SK-N-SH (cell line): ENCODE measurements at regions not wholly inside any gene's neighbourhood (a gene's known extent, or its start where the extent isn't known, plus 50 kb on each side); places are given as distances from the start of the nearest gene placed in this dataset.

Source experiments
- CTCF ChIA-PET: fragments of 300-600, 350-600 bp; formaldehyde crosslinking; extraction: SDS; loops from one replicate; lab custom pipeline; 2021; lab: Yijun Ruan, JAX
- POLR2A ChIA-PET: fragments of 350-600 bp; sonication (Branson Sonifier 250); formaldehyde crosslinking; extraction: SDS; loops from one replicate; lab custom pipeline; 2020; ENCODE audit warnings: antibody characterized with exemption, inconsistent platforms; lab: Yijun Ruan, JAX
- DNase-seq: peaks from one replicate; pipeline ENCODE4 v3.0.0; 2012
- H2AFZ ChIP-seq: fragments of 200-600 bp; sonication (generic); 2 replicates; pipeline ENCODE4 v1.8.1; 2016; ENCODE audit warnings: antibody characterized with exemption, mild to moderate bottlenecking, low read depth
- H3F3A ChIP-seq: fragments of 200-600 bp; sonication (generic); replicated peaks from 2 replicates; pipeline ENCODE3; 2016; ENCODE audit warnings: antibody characterized with exemption, mild to moderate bottlenecking; ENCODE audit not compliant: insufficient read depth
- H3K27ac ChIP-seq, 2 experiments: fragments of 200-500 bp in 1 of 2; fragments of 200-600 bp in 1 of 2; sonication (Bioruptor generic) in 1 of 2; sonication (generic), shearing (Covaris generic) in 1 of 2; 2 replicates each; pipeline versions ENCODE4 v1.5.1 to v1.6.1; 2014 to 2016; ENCODE audit warnings: low read depth in 2 of 2, inconsistent platforms in 1 of 2, low read length in 1 of 2, mild to moderate bottlenecking in 1 of 2, mixed read lengths in 1 of 2
- H3K27me3 ChIP-seq: fragments of 200-600 bp; sonication (generic), shearing (Covaris generic); 2 replicates; pipeline ENCODE4 v1.6.1; 2016; ENCODE audit warnings: mixed run types; ENCODE audit not compliant: insufficient read depth
- H3K36me3 ChIP-seq, 2 experiments: fragments of 200-500 bp in 1 of 2; fragments of 200-600 bp in 1 of 2; sonication (Bioruptor generic) in 1 of 2; sonication (generic) in 1 of 2; replicated peaks in 1 of 2; 2 replicates each; pipeline versions ENCODE3 to v1.5.1; 2014 to 2016; ENCODE audit warnings: low read length in 1 of 2, mild to moderate bottlenecking in 1 of 2; ENCODE audit not compliant: insufficient read depth in 2 of 2, control insufficient read depth in 1 of 2
- H3K4me1 ChIP-seq, 2 experiments: fragments of 200-500 bp in 1 of 2; fragments of 200-600 bp in 1 of 2; sonication (Bioruptor generic) in 1 of 2; sonication (generic), shearing (Covaris generic) in 1 of 2; 2 replicates each; pipeline versions ENCODE4 v1.5.1 to v1.6.1; 2014 to 2016; ENCODE audit warnings: low read depth in 1 of 2, low read length in 1 of 2, mixed run types in 1 of 2; ENCODE audit not compliant: insufficient read depth in 2 of 2, control insufficient read depth in 1 of 2
- H3K4me2 ChIP-seq: fragments of 200-600 bp; sonication (generic), shearing (Covaris generic); 2 replicates; pipeline ENCODE4 v1.6.1; 2017; ENCODE audit warnings: mixed run types
- H3K4me3 ChIP-seq, 2 experiments: fragments of 200-500 bp in 1 of 2; fragments of 200-600 bp in 1 of 2; sonication (Bioruptor generic) in 1 of 2; sonication (generic), shearing (Covaris generic) in 1 of 2; 2 replicates each; pipeline versions ENCODE4 v1.5.1 to v1.8.1; 2014 to 2016; ENCODE audit warnings: low read depth in 2 of 2, inconsistent platforms in 1 of 2, low read length in 1 of 2, mild to moderate bottlenecking in 1 of 2, mixed read lengths in 1 of 2, moderate library complexity in 1 of 2
- H3K79me2 ChIP-seq: fragments of 200-600 bp; sonication (generic); 2 replicates; pipeline ENCODE4 v1.8.1; 2017; ENCODE audit warnings: mild to moderate bottlenecking; ENCODE audit not compliant: insufficient read depth
- H3K9ac ChIP-seq: fragments of 200-600 bp; sonication (generic); 2 replicates; pipeline ENCODE4 v1.6.1; 2017; ENCODE audit warnings: mixed run types
- H3K9me2 ChIP-seq: fragments of 200-600 bp; sonication (generic); 2 replicates; pipeline ENCODE4 v1.6.1; 2017; ENCODE audit warnings: mixed run types
- H3K9me3 ChIP-seq: fragments of 200-600 bp; sonication (generic); 2 replicates; pipeline ENCODE4 v1.6.1; 2017; ENCODE audit warnings: mixed run types, mild to moderate bottlenecking, moderate library complexity
- H4K20me1 ChIP-seq: fragments of 200-600 bp; sonication (generic); 2 replicates; pipeline ENCODE4 v1.6.1; 2017; ENCODE audit warnings: mild to moderate bottlenecking, mixed run types; ENCODE audit not compliant: insufficient read depth
- CTCF ChIP-seq: fragments of 200-600 bp; sonication (generic); IDR thresholded peaks from 2 replicates; pipeline ENCODE4 v1.6.1; 2017; ENCODE audit warnings: antibody characterized with exemption, mild to moderate bottlenecking, moderate library complexity
- ELF1 ChIP-seq: IDR thresholded peaks from 2 replicates; pipeline ENCODE4 v1.4.0; 2012
- EZH2phosphoT487 ChIP-seq: fragments of 200-600 bp; sonication (generic); IDR thresholded peaks from 2 replicates; pipeline ENCODE4 v1.6.1; 2017; ENCODE audit warnings: low read depth, mixed run types, mild to moderate bottlenecking, antibody characterized with exemption, moderate library complexity, borderline replicate concordance
- FOSL2 ChIP-seq: IDR thresholded peaks from 2 replicates; pipeline ENCODE4 v1.4.0; 2012; ENCODE audit warnings: low read depth, mild to moderate bottlenecking, moderate library complexity, borderline replicate concordance
- FOXJ3 ChIP-seq: sonication (generic); formaldehyde crosslinking; IDR thresholded peaks from 2 replicates; pipeline ENCODE4 v1.5.1; 2020; ENCODE audit warnings: mild to moderate bottlenecking, missing genetic modification reagents
- FOXM1 ChIP-seq: IDR thresholded peaks from 2 replicates; pipeline ENCODE4 v1.4.0; 2012; ENCODE audit warnings: low read depth, mild to moderate bottlenecking
- GABPA ChIP-seq: IDR thresholded peaks from 2 replicates; pipeline ENCODE4 v1.4.0; 2012; ENCODE audit warnings: low read depth, mild to moderate bottlenecking
- GATA2 ChIP-seq: sonication (generic); formaldehyde crosslinking; IDR thresholded peaks from 2 replicates; pipeline ENCODE4 v1.5.0; 2020; ENCODE audit warnings: mild to moderate bottlenecking, missing genetic modification reagents
- JUND ChIP-seq: IDR thresholded peaks from 2 replicates; pipeline ENCODE4 v1.4.0; 2012
- MAX ChIP-seq: IDR thresholded peaks from 2 replicates; pipeline ENCODE4 v1.4.0; 2012; ENCODE audit warnings: low read depth
- MEF2A ChIP-seq: IDR thresholded peaks from 2 replicates; pipeline ENCODE4 v1.4.0; 2012; ENCODE audit warnings: low read depth, borderline replicate concordance
- MXI1 ChIP-seq: IDR thresholded peaks from 2 replicates; pipeline ENCODE4 v1.6.1; 2012; ENCODE audit warnings: mild to moderate bottlenecking, low read depth, low read length, improper control_type of control experiment
- NRF1 ChIP-seq: IDR thresholded peaks from 2 replicates; pipeline ENCODE4 v1.6.1; 2012; ENCODE audit warnings: low read depth, mild to moderate bottlenecking, low read length
- PBX3 ChIP-seq: IDR thresholded peaks from 2 replicates; pipeline ENCODE4; 2012
- POLR2AphosphoS5 ChIP-seq: IDR thresholded peaks from 2 replicates; pipeline ENCODE4 v1.6.1; 2012; ENCODE audit warnings: low read depth, low read length
- RAD21 ChIP-seq: IDR thresholded peaks from 2 replicates; pipeline ENCODE4 v1.6.1; 2012; ENCODE audit warnings: mild to moderate bottlenecking, low read length
- RCOR1 ChIP-seq: fragments of 150-350 bp; IDR thresholded peaks from 2 replicates; pipeline ENCODE4 v1.6.1; 2017; ENCODE audit warnings: antibody characterized with exemption, low read length
- REST ChIP-seq: IDR thresholded peaks from 2 replicates; pipeline ENCODE4 v1.6.1; 2012; ENCODE audit warnings: mild to moderate bottlenecking, low read depth, low read length, moderate library complexity
- RFX5 ChIP-seq: IDR thresholded peaks from 2 replicates; pipeline ENCODE4 v1.6.1; 2012; ENCODE audit warnings: mild to moderate bottlenecking, improper control_type of control experiment, low read length
- SIN3A ChIP-seq: IDR thresholded peaks from 2 replicates; pipeline ENCODE4 v1.6.1; 2012; ENCODE audit warnings: low read depth, mild to moderate bottlenecking, low read length, moderate library complexity, borderline replicate concordance
- SMC3 ChIP-seq: IDR thresholded peaks from 2 replicates; pipeline ENCODE4 v1.6.1; 2012; ENCODE audit warnings: low read depth, low read length, improper control_type of control experiment
- TAF1 ChIP-seq: IDR thresholded peaks from 2 replicates; pipeline ENCODE4 v1.6.1; 2012; ENCODE audit warnings: low read depth, mild to moderate bottlenecking, low read length, moderate library complexity, borderline replicate concordance
- TEAD4 ChIP-seq: IDR thresholded peaks from 2 replicates; pipeline ENCODE4 v1.4.0; 2012; ENCODE audit warnings: mild to moderate bottlenecking, borderline replicate concordance; ENCODE audit not compliant: insufficient read depth
- USF2 ChIP-seq: fragments of 150-350 bp; IDR thresholded peaks from 2 replicates; pipeline ENCODE4 v1.6.1; 2017; ENCODE audit warnings: antibody characterized with exemption, low read length, low read depth, borderline replicate concordance
- ZBTB33 ChIP-seq: IDR thresholded peaks from 2 replicates; pipeline ENCODE4 v1.4.0; 2012; ENCODE audit warnings: low read depth, borderline replicate concordance
- WGBS: methylation state at CpG from one replicate; pipeline ENCODE4 v1.1.6; 2017; ENCODE audit warnings: low lambda C conversion rate; 5-methylcytosine and 5-hydroxymethylcytosine counted together

- Histone ChIP-seq H3K9me2 (no peaks in the 10 kb centered on the region), H3K9me3 (no peaks in the 10 kb centered on the region), H3K4me3 (no peak overlapping the region), H3K27ac (peak overlapping the region in 1 of 2 experiments; percentile 80; a peak in 2 of 4 replicates), H3K27me3 (no peaks in the 10 kb centered on the region), H3K4me2 (peak overlapping the region; percentile 28; the same call in 1 of the 2 replicates), H3K79me2 (no peaks in the 10 kb centered on the region), H3K4me1 (peaks cover 3 to 5% of the 10 kb centered on the region in 2 experiments; a peak in 2 of 4 replicates), H4K20me1 (no peaks in the 10 kb centered on the region), H2AFZ (0 out of 2 replicates have a peak overlapping the region, but pooled peaks have one; percentile 71), H3K9ac (0 out of 2 replicates have a peak overlapping the region, but pooled peaks have one; percentile 42), H3K36me3 (no peaks in the 10 kb centered on the region), H3F3A (peaks cover 5% of the 10 kb centered on the region)
- ChIA-PET CTCF (no interaction called here), POLR2A (no interaction called here)
- WGBS: 15% methylated on average over 6 of the region's 6 CpGs
- no peak for DNase-seq
- no peak for TF ChIP-seq CTCF
- no peak for TF ChIP-seq SMC3
- peak; percentile 94 for TF ChIP-seq FOSL2
- no peak for TF ChIP-seq SIN3A
- no peak for TF ChIP-seq EZH2phosphoT487
- TF ChIP-seq MXI1: no peak
- TF ChIP-seq TAF1: no peak
- no peak for TF ChIP-seq RFX5
- peak; percentile 70 for TF ChIP-seq TEAD4
- no peak for TF ChIP-seq FOXJ3
- TF ChIP-seq PBX3: no peak; the same call in 1 of the 2 replicates
- no peak for TF ChIP-seq GATA2 (CRISPR knock-in tag)
- no peak for TF ChIP-seq ELF1
- TF ChIP-seq POLR2AphosphoS5: peak; percentile 50; the same call in 1 of the 2 replicates
- no peak for TF ChIP-seq USF2
- no peak for TF ChIP-seq REST
- no peak for TF ChIP-seq FOXM1
- TF ChIP-seq MAX: peak; percentile 48; the same call in 1 of the 2 replicates
- no peak for TF ChIP-seq GABPA
- TF ChIP-seq RCOR1: no peak
- TF ChIP-seq JUND: peak; percentile 84
- TF ChIP-seq NRF1: no peak
- no peak for TF ChIP-seq ZBTB33
- no peak for TF ChIP-seq RAD21
- no peak for TF ChIP-seq MEF2A
Measured at GRCh38 chr9:81389569-81389993, 299.8 kb downstream of the TLE1 start.
